ENCODE measurements at regions not wholly inside any gene's neighbourhood (a gene's known extent, or its start where the extent isn't known, plus 50 kb on each side); places are given as distances from the start of the nearest gene placed in this dataset.

GRCh38 chr11:128157423-128158298 lies 429.7 kb downstream of the ETS1 start:
- H3K9ac ChIP-seq (ENCODE audit: insufficient read length, low read depth): no peak overlapping the region

GRCh38 chr11:128156486-128156885 lies 430.9 kb downstream of the ETS1 start:
- Histone ChIP-seq H3K9me3 (ENCODE audit: insufficient read depth, low read length) (no peaks in the 10 kb centered on the region), H3K9ac (ENCODE audit: insufficient read length, low read depth) (no peak overlapping the region), H3K36me3 (ENCODE audit: insufficient read depth, insufficient read length, low read length) (no peaks in the 10 kb centered on the region), H3K4me1 (ENCODE audit: insufficient read depth, insufficient read length) (no peaks in the 10 kb centered on the region), H3K4me3 (ENCODE audit: insufficient read length, low read depth) (no peak overlapping the region), H3K27me3 (ENCODE audit: insufficient read depth, insufficient read length) (no peaks in the 10 kb centered on the region)
- TF ChIP-seq ZNF274 (IDR thresholded peaks at IDR 0.05; ENCODE audit: low read depth, low read length) (no peak), SUZ12 (IDR thresholded peaks at IDR 0.05; ENCODE audit: extremely low read depth, insufficient read depth, insufficient read length) (no peak), YY1 (IDR thresholded peaks at IDR 0.05; ENCODE audit: insufficient read depth, insufficient read length) (no peak)
- no peak for DNase-seq (ENCODE audit: low read depth, low spot score)

More at GRCh38 chr11:128157423-128158298, 429.7 kb downstream of the ETS1 start:
- no peaks in the 10 kb centered on the region for H3K27me3 ChIP-seq (ENCODE audit: insufficient read depth, insufficient read length)
- H3K36me3 ChIP-seq (ENCODE audit: insufficient read depth, insufficient read length, low read length): no peaks in the 10 kb centered on the region
- no peaks in the 10 kb centered on the region for H3K4me1 ChIP-seq (ENCODE audit: insufficient read depth, insufficient read length)
- no peak overlapping the region for H3K4me3 ChIP-seq (ENCODE audit: insufficient read length, low read depth)
- TF ChIP-seq ZNF274 (IDR thresholded peaks at IDR 0.05; ENCODE audit: low read depth, low read length) (no peak), SUZ12 (IDR thresholded peaks at IDR 0.05; ENCODE audit: extremely low read depth, insufficient read depth, insufficient read length) (no peak), YY1 (IDR thresholded peaks at IDR 0.05; ENCODE audit: insufficient read depth, insufficient read length) (no peak)
- DNase-seq (ENCODE audit: low read depth, low spot score): peak; percentile 58
- H3K9me3 ChIP-seq (ENCODE audit: insufficient read depth, low read length): no peaks in the 10 kb centered on the region

DNA sequence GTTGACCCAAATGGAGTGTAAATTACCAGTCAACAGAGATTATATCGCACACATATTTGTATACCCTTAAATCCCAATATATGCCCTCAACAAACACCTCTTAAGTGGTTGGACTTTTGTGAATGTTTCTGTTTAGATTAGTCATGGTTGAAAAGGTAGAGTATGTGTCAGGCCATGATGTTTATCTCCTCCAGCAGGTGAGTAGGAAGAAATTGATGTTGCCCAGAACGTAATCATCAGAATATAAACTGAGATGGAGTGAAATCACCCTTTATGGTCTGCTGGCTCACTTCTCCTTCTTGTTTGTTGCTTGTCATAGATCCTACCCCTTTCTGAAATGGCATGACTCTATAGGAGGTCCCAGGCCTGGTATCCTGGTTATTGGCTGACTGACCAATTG lies 431.8 kb downstream of the ETS1 start:
- Histone ChIP-seq H3K4me1 (ENCODE audit: insufficient read depth, insufficient read length) (no peaks in the 10 kb centered on the region), H3K9me3 (ENCODE audit: insufficient read depth, low read length) (no peaks in the 10 kb centered on the region), H3K4me3 (ENCODE audit: insufficient read length, low read depth) (no peak overlapping the region), H3K36me3 (ENCODE audit: insufficient read depth, insufficient read length, low read length) (no peaks in the 10 kb centered on the region), H3K9ac (ENCODE audit: insufficient read length, low read depth) (no peak overlapping the region), H3K27me3 (ENCODE audit: insufficient read depth, insufficient read length) (no peaks in the 10 kb centered on the region)
- TF ChIP-seq YY1 (IDR thresholded peaks at IDR 0.05; ENCODE audit: insufficient read depth, insufficient read length) (no peak), ZNF274 (IDR thresholded peaks at IDR 0.05; ENCODE audit: low read depth, low read length) (no peak), SUZ12 (IDR thresholded peaks at IDR 0.05; ENCODE audit: extremely low read depth, insufficient read depth, insufficient read length) (no peak)
- no peak for DNase-seq (ENCODE audit: low read depth, low spot score)

DNA sequence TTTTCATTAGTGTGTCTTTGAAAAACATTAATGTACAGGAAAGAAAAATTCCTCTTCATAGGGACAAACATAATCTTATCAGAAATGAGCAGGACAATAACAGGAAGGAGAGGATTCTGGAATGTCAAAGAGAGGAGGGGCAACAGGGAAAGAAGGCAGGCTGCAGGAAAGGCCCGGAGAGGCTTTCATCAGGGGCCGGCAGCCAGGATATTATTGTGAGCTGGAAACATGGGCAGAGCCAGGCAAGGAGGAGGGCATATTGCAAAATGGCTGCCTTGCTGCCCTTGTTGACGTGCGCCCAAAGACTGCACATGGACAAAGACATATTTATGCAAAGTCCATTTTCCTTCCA lies 433.7 kb downstream of the ETS1 start:
- Histone ChIP-seq H3K4me1 (ENCODE audit: insufficient read depth, insufficient read length) (no peaks in the 10 kb centered on the region), H3K27me3 (ENCODE audit: insufficient read depth, insufficient read length) (no peaks in the 10 kb centered on the region), H3K36me3 (ENCODE audit: insufficient read depth, insufficient read length, low read length) (no peaks in the 10 kb centered on the region), H3K4me3 (ENCODE audit: insufficient read length, low read depth) (no peak overlapping the region), H3K9ac (ENCODE audit: insufficient read length, low read depth) (no peak overlapping the region), H3K9me3 (ENCODE audit: insufficient read depth, low read length) (no peaks in the 10 kb centered on the region)
- no peak for DNase-seq (ENCODE audit: low read depth, low spot score)
- TF ChIP-seq ZNF274 (IDR thresholded peaks at IDR 0.05; ENCODE audit: low read depth, low read length): no peak
- no peak for TF ChIP-seq SUZ12 (IDR thresholded peaks at IDR 0.05; ENCODE audit: extremely low read depth, insufficient read depth, insufficient read length)
- no peak for TF ChIP-seq YY1 (IDR thresholded peaks at IDR 0.05; ENCODE audit: insufficient read depth, insufficient read length)

- Histone ChIP-seq H3K9ac (ENCODE audit: insufficient read length, low read depth) (no peak overlapping the region), H3K27me3 (ENCODE audit: insufficient read depth, insufficient read length) (no peaks in the 10 kb centered on the region), H3K4me1 (ENCODE audit: insufficient read depth, insufficient read length) (no peaks in the 10 kb centered on the region), H3K36me3 (ENCODE audit: insufficient read depth, insufficient read length, low read length) (no peaks in the 10 kb centered on the region), H3K4me3 (ENCODE audit: insufficient read length, low read depth) (no peak overlapping the region), H3K9me3 (ENCODE audit: insufficient read depth, low read length) (no peaks in the 10 kb centered on the region)
- DNase-seq (ENCODE audit: low read depth, low spot score): no peak
- TF ChIP-seq YY1 (IDR thresholded peaks at IDR 0.05; ENCODE audit: insufficient read depth, insufficient read length) (no peak), ZNF274 (IDR thresholded peaks at IDR 0.05; ENCODE audit: low read depth, low read length) (no peak), SUZ12 (IDR thresholded peaks at IDR 0.05; ENCODE audit: extremely low read depth, insufficient read depth, insufficient read length) (no peak)
Observed at GRCh38 chr11:128152796-128153696, 434.3 kb downstream of the ETS1 start.

DNA sequence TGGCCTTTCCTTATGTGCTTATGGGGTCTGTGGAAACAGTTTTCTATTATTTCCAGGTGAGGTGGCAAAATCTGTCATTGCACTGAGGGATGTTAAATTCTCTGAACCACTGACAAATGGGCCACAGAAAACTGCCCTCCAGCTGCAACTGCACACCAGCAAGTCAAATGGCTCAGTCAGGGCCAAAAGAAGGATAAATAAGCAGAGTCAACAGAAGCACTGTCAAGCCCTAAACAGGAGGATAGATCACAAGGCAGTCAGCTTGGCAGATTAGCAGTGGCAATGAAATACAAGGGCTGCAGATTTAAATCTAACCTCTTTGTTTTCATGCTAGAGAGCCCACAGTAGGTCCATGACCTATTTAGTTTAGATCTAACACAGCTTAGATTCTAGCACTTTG lies 435.6 kb downstream of the ETS1 start:
- no peak overlapping the region for H3K4me3 ChIP-seq (ENCODE audit: insufficient read length, low read depth)
- H3K9ac ChIP-seq (ENCODE audit: insufficient read length, low read depth): no peak overlapping the region
- no peaks in the 10 kb centered on the region for H3K4me1 ChIP-seq (ENCODE audit: insufficient read depth, insufficient read length)
- no peak for DNase-seq (ENCODE audit: low read depth, low spot score)
- no peak for TF ChIP-seq ZNF274 (IDR thresholded peaks at IDR 0.05; ENCODE audit: low read depth, low read length)
- TF ChIP-seq YY1 (IDR thresholded peaks at IDR 0.05; ENCODE audit: insufficient read depth, insufficient read length): no peak
- TF ChIP-seq SUZ12 (IDR thresholded peaks at IDR 0.05; ENCODE audit: extremely low read depth, insufficient read depth, insufficient read length): no peak
- H3K27me3 ChIP-seq (ENCODE audit: insufficient read depth, insufficient read length): no peaks in the 10 kb centered on the region
- no peaks in the 10 kb centered on the region for H3K9me3 ChIP-seq (ENCODE audit: insufficient read depth, low read length)
- H3K36me3 ChIP-seq (ENCODE audit: insufficient read depth, insufficient read length, low read length): no peaks in the 10 kb centered on the region

DNA sequence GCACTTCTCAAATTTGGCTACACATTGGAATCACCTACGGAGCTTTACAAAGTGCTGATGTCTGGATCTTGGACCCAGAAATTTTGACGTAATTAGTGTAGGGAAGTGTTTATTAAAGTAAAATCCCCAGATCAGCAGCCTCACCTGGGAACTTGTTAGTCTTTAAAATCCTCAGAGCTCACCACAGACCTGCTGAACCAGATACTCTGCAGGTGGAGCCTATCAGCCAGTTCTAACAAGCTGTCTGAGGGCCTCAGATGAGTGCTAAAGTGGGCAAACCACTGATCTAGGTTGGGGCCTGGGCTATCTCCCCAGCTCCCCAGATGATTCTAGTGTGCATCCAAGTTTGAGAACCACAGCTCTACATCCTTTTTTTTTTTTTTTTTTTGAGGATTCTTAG lies 436.0 kb downstream of the ETS1 start:
- H3K9ac ChIP-seq (ENCODE audit: insufficient read length, low read depth): no peak overlapping the region
- DNase-seq (ENCODE audit: low read depth, low spot score): no peak
- H3K9me3 ChIP-seq (ENCODE audit: insufficient read depth, low read length): no peaks in the 10 kb centered on the region
- no peak overlapping the region for H3K4me3 ChIP-seq (ENCODE audit: insufficient read length, low read depth)
- no peaks in the 10 kb centered on the region for H3K36me3 ChIP-seq (ENCODE audit: insufficient read depth, insufficient read length, low read length)
- H3K27me3 ChIP-seq (ENCODE audit: insufficient read depth, insufficient read length): no peaks in the 10 kb centered on the region
- H3K4me1 ChIP-seq (ENCODE audit: insufficient read depth, insufficient read length): no peaks in the 10 kb centered on the region
- TF ChIP-seq ZNF274 (IDR thresholded peaks at IDR 0.05; ENCODE audit: low read depth, low read length) (no peak), YY1 (IDR thresholded peaks at IDR 0.05; ENCODE audit: insufficient read depth, insufficient read length) (no peak), SUZ12 (IDR thresholded peaks at IDR 0.05; ENCODE audit: extremely low read depth, insufficient read depth, insufficient read length) (no peak)
